OCI-LY1 (cell line): ENCODE measurements at regions not wholly inside any gene's neighbourhood (a gene's known extent, or its start where the extent isn't known, plus 50 kb on each side); places are given as distances from the start of the nearest gene placed in this dataset.

Experiments used
- H2AFZ ChIP-seq: fragments of 200-600 bp; sonication (generic), shearing (Covaris generic); 2 replicates; pipeline ENCODE4 v1.6.0; 2014; ENCODE audit warnings: antibody characterized with exemption, mild to moderate bottlenecking, low read length
- H3F3A ChIP-seq: fragments of 200-600 bp; sonication (generic), shearing (Covaris generic); 2 replicates; pipeline ENCODE4 v1.6.0; 2014; ENCODE audit warnings: mild to moderate bottlenecking, antibody characterized with exemption, low read length, moderate library complexity; ENCODE audit not compliant: insufficient read depth
- H3K27ac ChIP-seq: fragments of 200-600 bp; sonication (generic); 2 replicates; pipeline ENCODE4 v1.5.1; 2014; ENCODE audit warnings: low read length, mixed run types, mild to moderate bottlenecking, low read depth; ENCODE audit not compliant: poor library complexity, severe bottlenecking
- H3K27me3 ChIP-seq: fragments of 200-600 bp; sonication (generic); 2 replicates; pipeline ENCODE4 v1.6.0; 2014; ENCODE audit warnings: antibody characterized with exemption, mild to moderate bottlenecking, low read length, moderate library complexity; ENCODE audit not compliant: insufficient read depth
- H3K36me3 ChIP-seq: fragments of 200-600 bp; sonication (generic); 2 replicates; pipeline ENCODE4 v1.6.1; 2014; ENCODE audit warnings: mild to moderate bottlenecking, antibody characterized with exemption, low read length, moderate library complexity, mixed read lengths; ENCODE audit not compliant: insufficient read depth
- H3K4me1 ChIP-seq: fragments of 200-600 bp; sonication (generic); 2 replicates; pipeline ENCODE4 v1.5.1; 2014; ENCODE audit warnings: mild to moderate bottlenecking, low read length, moderate library complexity; ENCODE audit not compliant: insufficient read depth, severe bottlenecking
- H3K4me2 ChIP-seq: fragments of 200-600 bp; sonication (generic), shearing (Covaris generic); 2 replicates; pipeline ENCODE4 v1.6.1; 2014; ENCODE audit warnings: low read length
- H3K4me3 ChIP-seq: fragments of 200-600 bp; sonication (generic); 2 replicates; pipeline ENCODE4 v1.5.1; 2014; ENCODE audit warnings: low read length, low read depth, mild to moderate bottlenecking, mixed read lengths; ENCODE audit not compliant: poor library complexity, severe bottlenecking
- H3K79me2 ChIP-seq: fragments of 200-600 bp; shearing (Covaris generic); 2 replicates; pipeline ENCODE4 v1.6.1; 2016; ENCODE audit warnings: mixed run types, low read length, mixed read lengths; ENCODE audit not compliant: insufficient read depth
- H3K9ac ChIP-seq: fragments of 200-600 bp; sonication (generic), shearing (Covaris generic); 2 replicates; pipeline ENCODE4 v1.6.1; 2014; ENCODE audit warnings: mild to moderate bottlenecking, low read length, mixed read lengths
- H3K9me2 ChIP-seq: fragments of 200-600 bp; sonication (generic), shearing (Covaris generic); 2 replicates; pipeline ENCODE4 v1.6.1; 2014; ENCODE audit warnings: low read depth, mild to moderate bottlenecking, low read length, mixed read lengths
- H3K9me3 ChIP-seq: fragments of 200-600 bp; shearing (Covaris generic); 2 replicates; pipeline ENCODE4 v1.6.1; 2014; ENCODE audit warnings: low read length, mixed read lengths
- H4K20me1 ChIP-seq: fragments of 200-600 bp; sonication (generic), shearing (Covaris generic); 2 replicates; pipeline ENCODE4 v1.6.0; 2016; ENCODE audit warnings: mild to moderate bottlenecking, low read length; ENCODE audit not compliant: insufficient read depth
- EZH2 ChIP-seq: fragments of 200-600 bp; sonication (generic), shearing (Covaris generic); IDR thresholded peaks from 2 replicates; pipeline ENCODE4 v1.8.0; 2017; ENCODE audit warnings: borderline replicate concordance, mixed run types, mild to moderate bottlenecking, antibody characterized with exemption, low read length, moderate library complexity, mixed read lengths
- TF ChIP-seq, protein P1 (sequence below): fragments of 200-600 bp; sonication (generic), shearing (Covaris generic); IDR thresholded peaks from 2 replicates; pipeline ENCODE4 v1.5.1; 2017; ENCODE audit warnings: mild to moderate bottlenecking, antibody characterized with exemption, low read length, moderate library complexity, mixed read lengths

DNA sequence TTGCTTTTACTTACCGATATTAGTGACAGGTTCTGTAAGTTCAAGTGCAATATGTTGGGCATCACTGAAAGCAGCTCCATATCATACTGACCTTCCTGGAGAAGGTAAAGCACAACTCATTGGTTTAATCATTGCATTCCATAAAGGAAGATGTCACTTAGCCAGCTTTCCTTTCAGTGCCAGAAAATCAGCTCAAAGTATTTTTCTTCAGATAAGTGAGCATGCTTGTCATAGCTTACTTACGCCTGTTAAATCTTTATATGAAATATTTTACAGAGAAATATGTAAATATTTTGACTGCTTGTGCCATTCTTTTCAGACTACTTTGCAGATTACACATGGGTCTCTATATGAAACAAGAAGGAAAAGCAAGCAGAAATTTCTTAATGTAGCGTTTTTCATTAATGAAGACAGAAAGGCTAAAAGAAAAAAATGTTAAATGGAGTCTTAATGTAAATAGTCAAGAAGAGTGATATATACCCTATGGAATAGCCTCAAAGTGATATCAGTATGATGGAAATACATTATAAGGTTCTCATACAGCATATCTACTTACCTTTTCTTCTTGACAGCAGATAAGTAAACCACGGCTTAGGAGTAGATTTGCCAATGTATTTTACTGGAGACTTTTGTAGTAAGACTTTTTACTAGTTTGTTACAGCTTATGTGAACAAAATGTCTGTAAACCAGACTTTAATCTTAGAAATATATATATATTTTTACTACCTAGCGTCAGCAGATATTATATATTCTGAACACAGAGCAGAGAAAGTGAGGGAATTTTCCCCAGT lies 649.7 kb downstream of the METTL15 start:
- no peaks in the 10 kb centered on the region for H3F3A ChIP-seq
- no peak overlapping the region for H2AFZ ChIP-seq
- no peaks in the 10 kb centered on the region for H3K36me3 ChIP-seq
- H3K9ac ChIP-seq = no peak overlapping the region
- H3K4me3 ChIP-seq = no peak overlapping the region
- no peak for TF ChIP-seq EZH2
- TF ChIP-seq, protein P1, sequence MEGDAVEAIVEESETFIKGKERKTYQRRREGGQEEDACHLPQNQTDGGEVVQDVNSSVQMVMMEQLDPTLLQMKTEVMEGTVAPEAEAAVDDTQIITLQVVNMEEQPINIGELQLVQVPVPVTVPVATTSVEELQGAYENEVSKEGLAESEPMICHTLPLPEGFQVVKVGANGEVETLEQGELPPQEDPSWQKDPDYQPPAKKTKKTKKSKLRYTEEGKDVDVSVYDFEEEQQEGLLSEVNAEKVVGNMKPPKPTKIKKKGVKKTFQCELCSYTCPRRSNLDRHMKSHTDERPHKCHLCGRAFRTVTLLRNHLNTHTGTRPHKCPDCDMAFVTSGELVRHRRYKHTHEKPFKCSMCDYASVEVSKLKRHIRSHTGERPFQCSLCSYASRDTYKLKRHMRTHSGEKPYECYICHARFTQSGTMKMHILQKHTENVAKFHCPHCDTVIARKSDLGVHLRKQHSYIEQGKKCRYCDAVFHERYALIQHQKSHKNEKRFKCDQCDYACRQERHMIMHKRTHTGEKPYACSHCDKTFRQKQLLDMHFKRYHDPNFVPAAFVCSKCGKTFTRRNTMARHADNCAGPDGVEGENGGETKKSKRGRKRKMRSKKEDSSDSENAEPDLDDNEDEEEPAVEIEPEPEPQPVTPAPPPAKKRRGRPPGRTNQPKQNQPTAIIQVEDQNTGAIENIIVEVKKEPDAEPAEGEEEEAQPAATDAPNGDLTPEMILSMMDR = no peak
- no peaks in the 10 kb centered on the region for H3K79me2 ChIP-seq
- H3K4me2 ChIP-seq = no peak overlapping the region
- H3K4me1 ChIP-seq = no peaks in the 10 kb centered on the region
- no peaks in the 10 kb centered on the region for H4K20me1 ChIP-seq
- no peak overlapping the region for H3K27ac ChIP-seq
- no peaks in the 10 kb centered on the region for H3K9me3 ChIP-seq
- no peaks in the 10 kb centered on the region for H3K27me3 ChIP-seq
- no peaks in the 10 kb centered on the region for H3K9me2 ChIP-seq

DNA sequence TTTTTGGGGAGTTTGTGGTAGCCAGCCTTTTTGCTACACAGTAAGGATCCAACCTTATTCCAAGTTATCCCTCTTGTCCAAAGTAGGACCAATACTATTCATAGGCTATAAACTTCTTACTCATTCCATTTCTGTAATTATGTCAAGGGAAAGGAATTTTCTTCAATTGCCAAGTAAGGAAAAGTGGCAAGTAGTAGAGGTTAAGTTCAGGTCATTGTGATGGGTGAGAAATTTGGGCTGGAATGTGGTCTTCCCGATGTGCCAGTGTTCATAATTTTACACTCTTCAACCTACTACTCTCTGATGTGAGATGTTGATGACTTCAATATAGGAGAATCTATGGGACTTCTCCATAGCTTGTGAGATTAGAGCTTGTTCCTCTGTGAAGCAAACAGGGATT lies 648.8 kb downstream of the METTL15 start:
- H3K9me2 ChIP-seq = no peaks in the 10 kb centered on the region
- no peak overlapping the region for H3K27ac ChIP-seq
- H3K4me1 ChIP-seq = no peaks in the 10 kb centered on the region
- H3K9me3 ChIP-seq = no peaks in the 10 kb centered on the region
- H3K9ac ChIP-seq = no peak overlapping the region
- H2AFZ ChIP-seq = no peak overlapping the region
- no peak overlapping the region for H3K4me3 ChIP-seq
- H3K36me3 ChIP-seq = no peaks in the 10 kb centered on the region
- no peak overlapping the region for H3K4me2 ChIP-seq
- H3K27me3 ChIP-seq = no peaks in the 10 kb centered on the region
- H3F3A ChIP-seq = no peaks in the 10 kb centered on the region
- TF ChIP-seq, protein P1 = no peak
- no peak for TF ChIP-seq EZH2
- no peaks in the 10 kb centered on the region for H4K20me1 ChIP-seq
- H3K79me2 ChIP-seq = no peaks in the 10 kb centered on the region

DNA sequence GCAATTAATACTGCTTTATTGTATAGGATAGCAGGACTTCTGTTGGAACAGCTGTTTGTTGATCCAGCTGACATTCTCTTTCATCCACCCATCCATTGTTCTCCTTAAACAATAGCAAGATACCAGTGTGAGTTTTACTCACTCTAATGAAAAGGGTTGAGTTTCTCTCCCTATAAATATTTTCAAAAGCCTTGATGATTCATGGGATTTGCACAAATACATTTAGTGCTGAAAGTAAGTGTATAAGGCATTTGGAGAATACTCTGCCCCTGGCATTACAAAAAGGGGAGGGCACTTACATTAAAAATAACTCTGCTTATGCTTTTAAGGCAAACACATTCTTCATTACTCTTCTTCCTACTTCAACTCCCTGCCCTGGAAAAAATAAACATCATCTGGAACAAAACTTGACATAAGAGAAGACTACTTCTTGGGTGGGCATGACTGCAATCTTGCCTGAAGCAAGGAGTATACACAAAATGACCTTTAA lies 634.9 kb downstream of the METTL15 start:
- Histone ChIP-seq H3K79me2 (no peaks in the 10 kb centered on the region), H2AFZ (no peak overlapping the region), H3K4me3 (no peak overlapping the region), H4K20me1 (no peaks in the 10 kb centered on the region), H3K9ac (no peak overlapping the region), H3K4me2 (no peak overlapping the region), H3K27ac (no peak overlapping the region), H3K9me2 (no peaks in the 10 kb centered on the region), H3K9me3 (no peaks in the 10 kb centered on the region), H3K4me1 (no peaks in the 10 kb centered on the region), H3K36me3 (no peaks in the 10 kb centered on the region), H3K27me3 (no peaks in the 10 kb centered on the region), H3F3A (no peaks in the 10 kb centered on the region)
- TF ChIP-seq, protein P1 = no peak
- no peak for TF ChIP-seq EZH2
